Pancreas (tissue), 10 donors: ENCODE measurements at regions not wholly inside any gene's neighbourhood (a gene's known extent, or its start where the extent isn't known, plus 50 kb on each side); places are given as distances from the start of the nearest gene placed in this dataset.

Source experiments
- ATAC-seq, 4 donors: fragments of 200-7000 bp; cut with Tn5 transposase; one replicate each; pipeline versions ENCODE4 v1.8.0 to v1.9.1; 2020; ENCODE audit warnings: mild to moderate bottlenecking in 4 of 4, moderate library complexity in 4 of 4
- DNase-seq, 6 donors: peaks; one replicate each; pipeline ENCODE4 v3.0.0-alpha.2; 2020
- FAIRE-seq: peaks from 2 replicates; lab custom pipeline; 2012; peaks lifted over from hg19 to GRCh38; lab: Jason Lieb, UNC
- H3K27ac ChIP-seq, 4 donors: fragments of 200-600 bp; sonication (generic); 1 replicate in 3 of 4; 2 replicates in 1 of 4; pipeline versions ENCODE4 v1.5.0 to v1.8.0; 2020
- H3K27me3 ChIP-seq, 4 donors: fragments of 200-600 bp; one replicate each; pipeline ENCODE4 v1.8.0; 2021
- H3K36me3 ChIP-seq, 3 donors: fragments of 200-600 bp; sonication (generic) in 1 of 3; one replicate each; pipeline versions ENCODE4 v1.5.0 to v1.8.0; 2020 to 2021
- H3K4me1 ChIP-seq, 3 donors: fragments of 200-600 bp; one replicate each; pipeline ENCODE4 v1.8.0; 2021
- H3K4me3 ChIP-seq, 4 donors: fragments of 200-600 bp; sonication (generic) in 2 of 4; one replicate each; pipeline versions ENCODE4 v1.5.0 to v1.8.0; 2020 to 2021
- H3K9me3 ChIP-seq, 4 donors: fragments of 200-600 bp; one replicate each; pipeline ENCODE4 v1.8.0; 2021
- WGBS, 2 donors: extraction: QIAGEN DNeasy Blood & Tissue Kit; methylation state at CpG; one replicate each; pipeline ENCODE4 v1.1.7; 2013; 5-methylcytosine and 5-hydroxymethylcytosine counted together
- intact Hi-C, 3 donors: fragments of 100-400 bp; cut with DNase I; formaldehyde crosslinking; loops; one replicate each; pipeline versions ENCODE4 v1.11.1 to v1.14.2; 2022
- TF ChIP-seq, protein P1 (sequence below), 4 donors: fragments of 200-600 bp; sonication (generic) in 3 of 4; IDR thresholded peaks; one replicate each; pipeline versions ENCODE4 v1.5.0 to v1.8.0; 2021; ENCODE audit warnings: antibody characterized with exemption in 4 of 4
- donor health status: healthy with polysubstance abuse.
- donor health status: DM: no; HTN: no; CAD: no; lungs with moderate emphysema.
- donor health status: DM: no; HTN: no; CAD: no.
- donor health status: control.
- donor health status: control.
- donor health status: Bipolar disorder and iron deficiency.
- donor health status: DM: yes; HTN: yes; CAD: no.
- donor health status: DM: no; HTN: no; CAD: no.
- donor health status: DM: no; HTN: no; CAD: no.
- donor health status: DM: yes; HTN: yes; CAD: no.

DNA sequence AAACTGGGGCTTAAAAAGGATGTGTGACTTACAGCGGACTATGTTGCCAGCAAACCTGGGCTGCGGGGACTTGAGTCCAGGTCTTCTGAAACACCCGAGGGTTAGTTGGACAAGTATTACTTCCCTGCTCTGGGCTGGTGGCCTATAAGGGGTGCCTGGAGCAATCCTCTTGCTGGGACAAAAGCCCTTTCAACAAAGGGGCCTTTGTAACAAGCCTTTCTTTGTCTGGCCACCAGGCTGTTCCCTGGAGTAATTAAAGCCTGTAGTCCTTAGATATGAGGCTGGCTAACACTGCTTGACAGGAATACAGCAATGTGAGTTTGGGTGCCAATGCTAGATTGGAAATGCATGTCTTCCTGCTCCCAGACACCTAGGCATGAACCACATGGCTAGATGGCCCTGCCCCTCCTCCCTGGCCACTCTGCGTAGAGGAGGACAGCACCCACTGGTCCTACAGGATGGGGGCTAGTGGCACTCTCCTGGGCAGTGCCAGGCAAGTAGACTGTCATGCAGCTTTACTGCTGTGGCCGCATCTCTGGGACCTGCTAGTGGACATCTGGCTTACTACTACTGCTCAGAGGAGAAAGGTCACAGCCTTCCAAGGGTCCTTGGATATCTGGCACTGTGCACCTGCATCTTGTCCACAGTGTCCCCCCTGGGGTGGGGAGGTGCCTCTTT is 343.1 kb downstream of the ZSWIM6 start:
- peak overlapping the region in 2 of 4 donors; percentile 30 to 41 for H3K27ac ChIP-seq
- DNase-seq: peak in 2 of 6 donors; percentile 28 to 41
- TF ChIP-seq, protein P1, sequence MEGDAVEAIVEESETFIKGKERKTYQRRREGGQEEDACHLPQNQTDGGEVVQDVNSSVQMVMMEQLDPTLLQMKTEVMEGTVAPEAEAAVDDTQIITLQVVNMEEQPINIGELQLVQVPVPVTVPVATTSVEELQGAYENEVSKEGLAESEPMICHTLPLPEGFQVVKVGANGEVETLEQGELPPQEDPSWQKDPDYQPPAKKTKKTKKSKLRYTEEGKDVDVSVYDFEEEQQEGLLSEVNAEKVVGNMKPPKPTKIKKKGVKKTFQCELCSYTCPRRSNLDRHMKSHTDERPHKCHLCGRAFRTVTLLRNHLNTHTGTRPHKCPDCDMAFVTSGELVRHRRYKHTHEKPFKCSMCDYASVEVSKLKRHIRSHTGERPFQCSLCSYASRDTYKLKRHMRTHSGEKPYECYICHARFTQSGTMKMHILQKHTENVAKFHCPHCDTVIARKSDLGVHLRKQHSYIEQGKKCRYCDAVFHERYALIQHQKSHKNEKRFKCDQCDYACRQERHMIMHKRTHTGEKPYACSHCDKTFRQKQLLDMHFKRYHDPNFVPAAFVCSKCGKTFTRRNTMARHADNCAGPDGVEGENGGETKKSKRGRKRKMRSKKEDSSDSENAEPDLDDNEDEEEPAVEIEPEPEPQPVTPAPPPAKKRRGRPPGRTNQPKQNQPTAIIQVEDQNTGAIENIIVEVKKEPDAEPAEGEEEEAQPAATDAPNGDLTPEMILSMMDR (IDR thresholded peaks at IDR 0.05): no peak
- intact Hi-C loops: no loop called here
- H3K4me1 ChIP-seq: no peaks in the 10 kb centered on the region
- ATAC-seq: peak; percentile 60 to 87 (median 78)
- 65 to 69% methylated on average over 5 of the region's 5 CpGs for WGBS, 2 donors
- H3K36me3 ChIP-seq: no peaks in the 10 kb centered on the region
- H3K9me3 ChIP-seq: no peaks in the 10 kb centered on the region
- no peak for FAIRE-seq
- no peaks in the 10 kb centered on the region for H3K27me3 ChIP-seq
- no peak overlapping the region for H3K4me3 ChIP-seq

DNA sequence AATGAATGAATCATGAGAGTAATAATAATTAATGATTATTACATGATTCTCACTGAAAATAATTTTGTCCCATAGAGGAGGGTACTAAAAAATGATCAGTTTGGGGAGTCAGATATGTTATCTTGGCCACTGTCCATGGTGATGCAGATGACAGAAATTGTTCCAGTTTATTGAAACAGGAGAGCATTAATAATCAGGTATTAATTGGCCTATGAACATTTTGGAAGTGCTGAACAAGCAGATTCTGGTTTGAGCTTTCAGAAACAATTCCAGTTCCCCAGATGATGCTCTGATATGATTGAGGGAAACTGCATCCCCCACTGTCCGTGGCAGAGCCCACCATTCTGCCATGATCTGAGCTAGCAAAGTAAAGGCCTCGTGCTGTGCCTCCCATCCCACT is 345.2 kb downstream of the ZSWIM6 start:
- 68 to 77% methylated on average over 2 of the region's 2 CpGs for WGBS, 2 donors
- Histone ChIP-seq H3K27ac (no peak overlapping the region), H3K9me3 (no peaks in the 10 kb centered on the region), H3K27me3 (no peaks in the 10 kb centered on the region), H3K4me3 (no peak overlapping the region), H3K4me1 (no peaks in the 10 kb centered on the region), H3K36me3 (no peaks in the 10 kb centered on the region)
- intact Hi-C loops: no loop called here
- FAIRE-seq (no peak), DNase-seq (no peak), ATAC-seq (no peak)
- TF ChIP-seq, protein P1 (IDR thresholded peaks at IDR 0.05): no peak

DNA sequence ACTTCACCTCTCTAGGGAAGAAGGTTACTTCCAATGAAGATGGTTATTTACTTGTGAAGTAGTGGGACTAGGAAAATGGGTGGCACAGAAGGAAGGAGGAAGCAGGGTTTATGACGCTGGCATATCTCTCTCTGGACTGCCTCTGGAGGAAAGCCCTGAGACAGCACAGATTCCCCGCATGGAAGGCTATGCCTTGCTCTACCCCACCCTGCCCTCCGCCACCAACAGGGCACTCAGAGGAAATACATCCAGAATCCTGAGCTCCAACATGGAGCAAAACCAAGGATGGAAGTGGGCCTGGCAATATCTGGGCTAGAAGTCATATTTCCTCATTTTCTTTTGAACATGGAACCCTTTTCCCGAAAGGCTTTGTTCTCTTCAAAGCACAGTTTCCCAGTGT is 346.9 kb downstream of the ZSWIM6 start:
- H3K27me3 ChIP-seq: no peaks in the 10 kb centered on the region
- FAIRE-seq: no peak
- intact Hi-C loops: no loop called here
- 90 to 93% methylated on average over 4 of the region's 4 CpGs for WGBS, 2 donors
- H3K4me3 ChIP-seq: no peak overlapping the region
- H3K27ac ChIP-seq: no peak overlapping the region
- no peak for ATAC-seq
- DNase-seq: no peak
- TF ChIP-seq, protein P1 (IDR thresholded peaks at IDR 0.05): no peak
- no peaks in the 10 kb centered on the region for H3K36me3 ChIP-seq
- no peaks in the 10 kb centered on the region for H3K4me1 ChIP-seq
- H3K9me3 ChIP-seq: no peaks in the 10 kb centered on the region

DNA sequence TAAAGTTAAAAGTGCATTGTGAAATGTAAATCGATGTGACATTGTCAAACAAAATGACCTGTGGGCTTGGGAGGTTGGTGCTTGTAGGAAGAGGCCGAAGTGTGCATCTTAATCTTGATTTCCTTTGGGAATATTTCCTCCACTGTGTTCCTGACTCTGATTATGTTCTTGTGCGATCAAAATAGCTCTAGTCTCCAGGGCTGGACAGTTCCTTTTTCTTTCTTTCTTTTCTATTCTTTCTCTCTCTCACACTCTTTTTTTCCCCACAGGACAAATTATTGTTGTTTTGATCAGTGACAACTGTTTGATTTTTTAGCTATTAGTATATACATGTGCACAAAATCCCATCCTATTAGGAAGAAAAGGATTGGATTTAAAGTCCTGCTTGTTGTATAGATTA is 347.5 kb downstream of the ZSWIM6 start:
- ATAC-seq: no peak
- H3K27ac ChIP-seq: no peak overlapping the region
- no peak overlapping the region for H3K4me3 ChIP-seq
- H3K27me3 ChIP-seq: no peaks in the 10 kb centered on the region
- WGBS, 2 donors: 60 to 78% methylated on average over 3 of the region's 3 CpGs
- intact Hi-C loops: no loop called here
- H3K36me3 ChIP-seq: no peaks in the 10 kb centered on the region
- no peak for FAIRE-seq
- TF ChIP-seq, protein P1 (IDR thresholded peaks at IDR 0.05): no peak
- H3K9me3 ChIP-seq: no peaks in the 10 kb centered on the region
- no peaks in the 10 kb centered on the region for H3K4me1 ChIP-seq
- no peak for DNase-seq

DNA sequence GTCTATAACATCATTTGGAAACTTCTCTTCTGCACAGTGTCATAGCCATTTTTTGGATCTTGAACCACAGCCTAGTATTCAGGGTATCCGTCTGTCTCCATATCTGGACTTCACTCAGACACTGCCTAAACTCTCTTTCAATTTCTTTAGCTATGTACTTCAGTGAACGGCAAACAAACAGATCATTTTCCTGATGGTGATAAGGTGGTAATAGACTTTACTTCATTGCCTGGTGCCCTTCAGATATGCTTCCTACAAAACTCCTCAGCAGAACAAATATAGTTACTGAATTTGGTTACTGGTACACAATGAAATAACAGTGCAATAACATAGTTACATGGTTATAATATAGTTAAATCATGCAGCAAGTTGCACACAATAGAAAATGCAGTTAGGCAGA is 348.2 kb downstream of the ZSWIM6 start:
- 48 to 53% methylated on average over 2 of the region's 2 CpGs for WGBS, 2 donors
- intact Hi-C loops: no loop called here
- TF ChIP-seq, protein P1 (IDR thresholded peaks at IDR 0.05): no peak

More for the DNA sequence above, 348.2 kb downstream of the ZSWIM6 start:
- Histone ChIP-seq H3K4me1 (no peaks in the 10 kb centered on the region), H3K36me3 (no peaks in the 10 kb centered on the region), H3K27me3 (no peaks in the 10 kb centered on the region), H3K9me3 (no peaks in the 10 kb centered on the region), H3K27ac (no peak overlapping the region), H3K4me3 (no peak overlapping the region)
- no peak for DNase-seq
- no peak for ATAC-seq
- FAIRE-seq: no peak
